ENCODE measurements at regions not wholly inside any gene's neighbourhood (a gene's known extent, or its start where the extent isn't known, plus 50 kb on each side); places are given as distances from the start of the nearest gene placed in this dataset.

- TF ChIP-seq SNAI2 (CRISPR knock-in tag; IDR thresholded peaks at IDR 0.05) (no peak), TSHZ2 (CRISPR knock-in tag; IDR thresholded peaks at IDR 0.05) (no peak), PATZ1 (CRISPR knock-in tag; IDR thresholded peaks at IDR 0.05; ENCODE audit: borderline replicate concordance) (no peak), GLIS3 (CRISPR knock-in tag; IDR thresholded peaks at IDR 0.05) (no peak), ZFP3 (CRISPR knock-in tag; IDR thresholded peaks at IDR 0.05) (no peak)
Observed at GRCh38 chr7:13715534-13715933, 273.9 kb downstream of the ETV1 start.

All from SK-N-SH treated with all-trans-retinoic acid at 6 μM for 48 hours (cell line).